ENCODE measurements at regions not wholly inside any gene's neighbourhood (a gene's known extent, or its start where the extent isn't known, plus 50 kb on each side); places are given as distances from the start of the nearest gene placed in this dataset.

- H3K4me1 Mint-ChIP-seq (ENCODE audit: low read depth, unreplicated experiment): peaks cover 20% of the 10 kb centered on the region
- no TSS peak for BruUV-seq (replicated peaks)
- intact Hi-C loops (cut with micrococcal nuclease; ENCODE audit: unreplicated experiment): no loop called here
- CTCF ChIA-PET: interaction anchor here (0.6 to 0.9 kb wide), 4 partner anchors 18 to 1182 kb away, joined by 3 to 4 read pairs (median 4); no protein-coding TSS in a partner anchor
- H3K9me3 Mint-ChIP-seq (ENCODE audit: low read depth, unreplicated experiment): peaks cover 2% of the 10 kb centered on the region
- peak overlapping the region; percentile 92 for H3K27ac Mint-ChIP-seq (ENCODE audit: unreplicated experiment)
- no peaks in the 10 kb centered on the region for H3K27me3 Mint-ChIP-seq (ENCODE audit: unreplicated experiment)
- TF ChIP-seq, protein P1, sequence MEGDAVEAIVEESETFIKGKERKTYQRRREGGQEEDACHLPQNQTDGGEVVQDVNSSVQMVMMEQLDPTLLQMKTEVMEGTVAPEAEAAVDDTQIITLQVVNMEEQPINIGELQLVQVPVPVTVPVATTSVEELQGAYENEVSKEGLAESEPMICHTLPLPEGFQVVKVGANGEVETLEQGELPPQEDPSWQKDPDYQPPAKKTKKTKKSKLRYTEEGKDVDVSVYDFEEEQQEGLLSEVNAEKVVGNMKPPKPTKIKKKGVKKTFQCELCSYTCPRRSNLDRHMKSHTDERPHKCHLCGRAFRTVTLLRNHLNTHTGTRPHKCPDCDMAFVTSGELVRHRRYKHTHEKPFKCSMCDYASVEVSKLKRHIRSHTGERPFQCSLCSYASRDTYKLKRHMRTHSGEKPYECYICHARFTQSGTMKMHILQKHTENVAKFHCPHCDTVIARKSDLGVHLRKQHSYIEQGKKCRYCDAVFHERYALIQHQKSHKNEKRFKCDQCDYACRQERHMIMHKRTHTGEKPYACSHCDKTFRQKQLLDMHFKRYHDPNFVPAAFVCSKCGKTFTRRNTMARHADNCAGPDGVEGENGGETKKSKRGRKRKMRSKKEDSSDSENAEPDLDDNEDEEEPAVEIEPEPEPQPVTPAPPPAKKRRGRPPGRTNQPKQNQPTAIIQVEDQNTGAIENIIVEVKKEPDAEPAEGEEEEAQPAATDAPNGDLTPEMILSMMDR (IDR thresholded peaks at IDR 0.05; ENCODE audit: unreplicated experiment): no peak
- no peak for DNase-seq
- H3K4me3 Mint-ChIP-seq (ENCODE audit: low read depth, unreplicated experiment): no peak overlapping the region
- no peaks in the 10 kb centered on the region for H3K36me3 Mint-ChIP-seq (ENCODE audit: insufficient read depth, unreplicated experiment)
Measured at GRCh38 chr17:63275971-63276745, 169.9 kb downstream of the CYB561 start.

DNA sequence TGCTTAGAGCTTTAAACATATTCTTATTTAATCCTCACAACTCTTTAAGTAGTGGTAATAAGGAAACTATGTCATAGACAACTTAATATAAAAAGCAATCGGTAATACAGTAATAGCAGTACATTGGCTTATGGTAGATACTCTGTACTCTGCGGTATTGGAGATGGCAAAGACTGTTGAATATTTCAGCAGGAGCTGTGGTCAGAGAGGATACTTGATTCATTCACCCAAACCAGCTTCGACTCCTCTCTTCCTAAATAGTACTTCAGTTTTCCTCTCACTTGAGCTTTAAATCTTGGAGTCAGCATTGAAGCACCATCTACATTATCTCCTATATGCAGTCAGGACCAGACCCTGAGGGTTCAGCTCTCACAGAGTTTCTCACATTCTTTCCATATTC, 169.3 kb downstream of the CYB561 start:
- CTCF ChIA-PET: interaction anchor here (0.6 kb wide), 2 partner anchors 17 to 1182 kb away, joined by 3 to 4 read pairs; no protein-coding TSS in a partner anchor
- intact Hi-C loops (cut with micrococcal nuclease; ENCODE audit: unreplicated experiment): no loop called here
- no TSS peak for BruUV-seq (replicated peaks)
- Mint-ChIP-seq H3K36me3 (ENCODE audit: insufficient read depth, unreplicated experiment) (no peaks in the 10 kb centered on the region), H3K27me3 (ENCODE audit: unreplicated experiment) (no peaks in the 10 kb centered on the region), H3K4me1 (ENCODE audit: low read depth, unreplicated experiment) (peaks cover 20% of the 10 kb centered on the region), H3K9me3 (ENCODE audit: low read depth, unreplicated experiment) (peaks cover 2% of the 10 kb centered on the region), H3K27ac (ENCODE audit: unreplicated experiment) (peak overlapping the region; percentile 92), H3K4me3 (ENCODE audit: low read depth, unreplicated experiment) (no peak overlapping the region)
- DNase-seq: no peak
- TF ChIP-seq, protein P1 (IDR thresholded peaks at IDR 0.05; ENCODE audit: unreplicated experiment): no peak

DNA sequence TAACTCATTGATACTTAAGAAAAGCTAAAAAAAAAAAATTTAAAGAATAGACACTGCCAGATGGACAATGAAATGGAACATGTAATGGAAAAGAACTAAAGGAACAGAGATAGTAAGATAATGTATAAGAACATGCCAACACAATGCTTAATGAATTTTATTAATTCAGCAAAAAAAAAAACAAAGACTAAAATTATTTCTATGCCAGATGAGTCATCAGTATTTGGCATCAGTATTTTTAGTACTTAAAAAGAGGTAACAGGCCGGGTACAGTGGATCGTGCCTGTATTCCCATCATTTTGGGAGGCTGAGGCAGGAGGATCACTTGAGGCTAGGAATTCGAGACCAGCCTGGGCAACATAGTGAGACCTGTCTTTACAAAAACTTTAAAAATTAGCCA, 168.5 kb downstream of the CYB561 start:
- peak overlapping the region; percentile 92 for H3K27ac Mint-ChIP-seq (ENCODE audit: unreplicated experiment)
- H3K9me3 Mint-ChIP-seq (ENCODE audit: low read depth, unreplicated experiment): no peaks in the 10 kb centered on the region

GRCh38 chr17:63278728-63279442, 167.2 kb downstream of the CYB561 start:
- Mint-ChIP-seq H3K9me3 (ENCODE audit: low read depth, unreplicated experiment) (no peaks in the 10 kb centered on the region), H3K4me3 (ENCODE audit: low read depth, unreplicated experiment) (no peak overlapping the region), H3K27ac (ENCODE audit: unreplicated experiment) (no peak overlapping the region), H3K27me3 (ENCODE audit: unreplicated experiment) (no peaks in the 10 kb centered on the region), H3K4me1 (ENCODE audit: low read depth, unreplicated experiment) (peaks cover 20% of the 10 kb centered on the region), H3K36me3 (ENCODE audit: insufficient read depth, unreplicated experiment) (no peaks in the 10 kb centered on the region)
- TF ChIP-seq, protein P1 (IDR thresholded peaks at IDR 0.05; ENCODE audit: unreplicated experiment): no peak
- BruUV-seq (replicated peaks): no TSS peak
- CTCF ChIA-PET: no interaction called here
- intact Hi-C loops (cut with micrococcal nuclease; ENCODE audit: unreplicated experiment): no loop called here
- no peak for DNase-seq

More for the DNA sequence above, 168.5 kb downstream of the CYB561 start:
- peaks cover 20% of the 10 kb centered on the region for H3K4me1 Mint-ChIP-seq (ENCODE audit: low read depth, unreplicated experiment)
- no peak for DNase-seq
- intact Hi-C loops (cut with micrococcal nuclease; ENCODE audit: unreplicated experiment): no loop called here
- BruUV-seq (replicated peaks): no TSS peak
- TF ChIP-seq, protein P1 (IDR thresholded peaks at IDR 0.05; ENCODE audit: unreplicated experiment): no peak
- no peaks in the 10 kb centered on the region for H3K36me3 Mint-ChIP-seq (ENCODE audit: insufficient read depth, unreplicated experiment)
- CTCF ChIA-PET: no interaction called here
- H3K27me3 Mint-ChIP-seq (ENCODE audit: unreplicated experiment): no peaks in the 10 kb centered on the region
- no peak overlapping the region for H3K4me3 Mint-ChIP-seq (ENCODE audit: low read depth, unreplicated experiment)
